Liver (tissue), 8 donors: ENCODE measurements at regions not wholly inside any gene's neighbourhood (a gene's known extent, or its start where the extent isn't known, plus 50 kb on each side); places are given as distances from the start of the nearest gene placed in this dataset.
A peak's percentile ranks its signal among the peaks of the same experiment; 100 is the strongest.

Experiments used
- DNase-seq: peaks from one replicate; pipeline ENCODE4 v3.0.0-alpha.2; 2017; ENCODE audit warnings: low spot score
- H3K27ac ChIP-seq, 2 donors: one replicate each; pipeline ENCODE4 v1.7.0; 2013; ENCODE audit warnings: inconsistent platforms in 2 of 2, low read length in 2 of 2, control low read depth in 1 of 2, low read depth in 1 of 2, mild to moderate bottlenecking in 1 of 2
- H3K27me3 ChIP-seq, 4 donors: one replicate each; pipeline versions ENCODE4 v1.6.1 to v1.7.0; 2013; ENCODE audit warnings: low read length in 3 of 4, inconsistent platforms in 1 of 4, mild to moderate bottlenecking in 1 of 4, moderate library complexity in 1 of 4; ENCODE audit not compliant: control insufficient read depth in 4 of 4, insufficient read depth in 4 of 4
- H3K36me3 ChIP-seq, 4 donors: one replicate each; pipeline versions ENCODE4 v1.6.1 to v1.7.0; 2013; ENCODE audit warnings: low read length in 3 of 4, mild to moderate bottlenecking in 3 of 4, low read depth in 1 of 4, moderate library complexity in 1 of 4; ENCODE audit not compliant: control insufficient read depth in 4 of 4, insufficient read depth in 3 of 4
- H3K4me1 ChIP-seq, 4 donors: one replicate each; pipeline versions ENCODE4 v1.6.1 to v1.7.0; 2013; ENCODE audit warnings: low read length in 3 of 4, mild to moderate bottlenecking in 3 of 4, moderate library complexity in 1 of 4; ENCODE audit not compliant: control insufficient read depth in 4 of 4, insufficient read depth in 4 of 4
- H3K4me3 ChIP-seq, 3 donors: one replicate each; pipeline versions ENCODE4 v1.6.1 to v1.7.0; 2013; ENCODE audit warnings: low read length in 3 of 3, control low read depth in 1 of 3, low read depth in 1 of 3, mild to moderate bottlenecking in 1 of 3
- H3K9ac ChIP-seq, 2 donors: one replicate each; pipeline ENCODE4 v1.7.0; 2013; ENCODE audit warnings: low read length in 2 of 2, mild to moderate bottlenecking in 2 of 2, moderate library complexity in 2 of 2, control low read depth in 1 of 2, low read depth in 1 of 2
- H3K9me3 ChIP-seq, 4 donors: one replicate each; pipeline versions ENCODE4 v1.6.1 to v1.7.0; 2013; ENCODE audit warnings: low read length in 3 of 4; ENCODE audit not compliant: control insufficient read depth in 4 of 4
- CTCF ChIP-seq: fragments of 150-350 bp; IDR thresholded peaks from 2 replicates; pipeline ENCODE4 v1.5.1; 2017; ENCODE audit warnings: improper control_type of control experiment, low read depth, low read length; ENCODE audit not compliant: missing input control
- FOXA1 ChIP-seq: IDR thresholded peaks from 2 replicates; pipeline ENCODE4 v1.6.1; 2016; ENCODE audit warnings: antibody characterized with exemption
- FOXA2 ChIP-seq: IDR thresholded peaks from 2 replicates; pipeline ENCODE4 v1.6.1; 2016; ENCODE audit warnings: antibody characterized with exemption
- GABPA ChIP-seq, 2 donors: IDR thresholded peaks in 1 of 2; conservative IDR thresholded peaks in 1 of 2; 2 replicates each; pipeline ENCODE4 v1.6.1; 2016; ENCODE audit warnings: antibody characterized with exemption in 2 of 2, mild to moderate bottlenecking in 1 of 2, moderate library complexity in 1 of 2
- HNF4G ChIP-seq: IDR thresholded peaks from 2 replicates; pipeline ENCODE4 v1.6.1; 2016; ENCODE audit warnings: antibody characterized with exemption
- MAX ChIP-seq: IDR thresholded peaks from 2 replicates; pipeline ENCODE4 v1.6.1; 2016; ENCODE audit warnings: antibody characterized with exemption
- NR2F2 ChIP-seq: IDR thresholded peaks from 2 replicates; pipeline ENCODE4 v1.6.1; 2016; ENCODE audit warnings: antibody characterized with exemption
- RAD21 ChIP-seq, 2 donors: IDR thresholded peaks; 2 replicates each; pipeline ENCODE4 v1.6.1; 2016; ENCODE audit warnings: antibody characterized with exemption in 2 of 2, mild to moderate bottlenecking in 2 of 2
- RXRA ChIP-seq, 2 donors: IDR thresholded peaks; 2 replicates each; pipeline ENCODE4 v1.6.1; 2017 to 2018; ENCODE audit warnings: antibody characterized with exemption in 2 of 2, mild to moderate bottlenecking in 1 of 2
- SP1 ChIP-seq: IDR thresholded peaks from 2 replicates; pipeline ENCODE4 v1.6.1; 2018; ENCODE audit warnings: antibody characterized with exemption, mild to moderate bottlenecking
- YY1 ChIP-seq: IDR thresholded peaks from 2 replicates; pipeline ENCODE4 v1.6.1; 2016; ENCODE audit warnings: antibody characterized with exemption, mild to moderate bottlenecking
- WGBS: extraction: QIAGEN DNeasy Blood & Tissue Kit; methylation state at CpG from one replicate; pipeline ENCODE4 v1.1.7; 2013; 5-methylcytosine and 5-hydroxymethylcytosine counted together
- TF ChIP-seq, protein P1 (sequence below): IDR thresholded peaks from 2 replicates; pipeline ENCODE4 v1.6.1; 2016; ENCODE audit warnings: antibody characterized with exemption, mild to moderate bottlenecking
- TF ChIP-seq, protein P2 (sequence below): IDR thresholded peaks from 2 replicates; pipeline ENCODE4 v1.6.1; 2016; ENCODE audit warnings: antibody characterized with exemption
- donor health status: healthy.
- donor health status: healthy.
- donor health status: healthy.
- donor health status: healthy.
- donor health status: healthy.

DNA sequence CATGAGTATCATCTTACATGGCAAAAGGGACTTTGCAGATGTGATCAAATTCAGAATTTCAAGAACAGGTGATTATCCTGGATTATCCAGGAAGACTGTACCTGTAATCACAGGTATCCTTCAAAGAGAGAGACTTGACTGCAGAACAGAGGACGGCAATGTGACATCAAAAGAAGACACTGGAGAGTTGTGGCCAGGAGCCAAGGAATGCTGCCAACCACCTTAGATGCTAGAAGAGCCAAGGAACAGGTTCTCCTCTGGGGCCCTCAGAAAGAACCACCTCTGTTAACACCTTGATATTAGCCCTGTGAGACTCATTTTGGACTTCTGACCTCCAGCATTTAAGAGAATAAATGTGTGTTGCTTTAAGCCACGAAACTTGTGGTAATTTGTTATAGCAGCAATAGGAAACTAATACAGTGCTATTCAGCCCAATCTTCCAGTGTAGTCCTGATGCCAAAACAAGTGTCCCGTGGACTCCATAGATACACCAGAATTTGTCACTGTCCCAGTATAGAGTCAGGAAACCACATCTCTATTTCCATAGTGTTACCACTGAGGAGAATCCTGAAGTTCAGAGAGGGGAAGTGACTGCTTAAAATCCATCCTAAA, 330.6 kb upstream of the TLE3 start (continued):
- TF ChIP-seq, protein P1, sequence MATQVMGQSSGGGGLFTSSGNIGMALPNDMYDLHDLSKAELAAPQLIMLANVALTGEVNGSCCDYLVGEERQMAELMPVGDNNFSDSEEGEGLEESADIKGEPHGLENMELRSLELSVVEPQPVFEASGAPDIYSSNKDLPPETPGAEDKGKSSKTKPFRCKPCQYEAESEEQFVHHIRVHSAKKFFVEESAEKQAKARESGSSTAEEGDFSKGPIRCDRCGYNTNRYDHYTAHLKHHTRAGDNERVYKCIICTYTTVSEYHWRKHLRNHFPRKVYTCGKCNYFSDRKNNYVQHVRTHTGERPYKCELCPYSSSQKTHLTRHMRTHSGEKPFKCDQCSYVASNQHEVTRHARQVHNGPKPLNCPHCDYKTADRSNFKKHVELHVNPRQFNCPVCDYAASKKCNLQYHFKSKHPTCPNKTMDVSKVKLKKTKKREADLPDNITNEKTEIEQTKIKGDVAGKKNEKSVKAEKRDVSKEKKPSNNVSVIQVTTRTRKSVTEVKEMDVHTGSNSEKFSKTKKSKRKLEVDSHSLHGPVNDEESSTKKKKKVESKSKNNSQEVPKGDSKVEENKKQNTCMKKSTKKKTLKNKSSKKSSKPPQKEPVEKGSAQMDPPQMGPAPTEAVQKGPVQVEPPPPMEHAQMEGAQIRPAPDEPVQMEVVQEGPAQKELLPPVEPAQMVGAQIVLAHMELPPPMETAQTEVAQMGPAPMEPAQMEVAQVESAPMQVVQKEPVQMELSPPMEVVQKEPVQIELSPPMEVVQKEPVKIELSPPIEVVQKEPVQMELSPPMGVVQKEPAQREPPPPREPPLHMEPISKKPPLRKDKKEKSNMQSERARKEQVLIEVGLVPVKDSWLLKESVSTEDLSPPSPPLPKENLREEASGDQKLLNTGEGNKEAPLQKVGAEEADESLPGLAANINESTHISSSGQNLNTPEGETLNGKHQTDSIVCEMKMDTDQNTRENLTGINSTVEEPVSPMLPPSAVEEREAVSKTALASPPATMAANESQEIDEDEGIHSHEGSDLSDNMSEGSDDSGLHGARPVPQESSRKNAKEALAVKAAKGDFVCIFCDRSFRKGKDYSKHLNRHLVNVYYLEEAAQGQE: no peak
- TF ChIP-seq FOXA2 (no peak), SP1 (no peak), HNF4G (no peak), NR2F2 (no peak)
- TF ChIP-seq, protein P2, sequence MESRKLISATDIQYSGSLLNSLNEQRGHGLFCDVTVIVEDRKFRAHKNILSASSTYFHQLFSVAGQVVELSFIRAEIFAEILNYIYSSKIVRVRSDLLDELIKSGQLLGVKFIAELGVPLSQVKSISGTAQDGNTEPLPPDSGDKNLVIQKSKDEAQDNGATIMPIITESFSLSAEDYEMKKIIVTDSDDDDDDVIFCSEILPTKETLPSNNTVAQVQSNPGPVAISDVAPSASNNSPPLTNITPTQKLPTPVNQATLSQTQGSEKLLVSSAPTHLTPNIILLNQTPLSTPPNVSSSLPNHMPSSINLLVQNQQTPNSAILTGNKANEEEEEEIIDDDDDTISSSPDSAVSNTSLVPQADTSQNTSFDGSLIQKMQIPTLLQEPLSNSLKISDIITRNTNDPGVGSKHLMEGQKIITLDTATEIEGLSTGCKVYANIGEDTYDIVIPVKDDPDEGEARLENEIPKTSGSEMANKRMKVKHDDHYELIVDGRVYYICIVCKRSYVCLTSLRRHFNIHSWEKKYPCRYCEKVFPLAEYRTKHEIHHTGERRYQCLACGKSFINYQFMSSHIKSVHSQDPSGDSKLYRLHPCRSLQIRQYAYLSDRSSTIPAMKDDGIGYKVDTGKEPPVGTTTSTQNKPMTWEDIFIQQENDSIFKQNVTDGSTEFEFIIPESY: no peak

GRCh38 chr15:70427167-70428120, 329.7 kb upstream of the TLE3 start:
- WGBS: 68% methylated on average over 11 of the region's 11 CpGs
- Histone ChIP-seq H3K36me3 (no peaks in the 10 kb centered on the region), H3K27me3 (no peaks in the 10 kb centered on the region), H3K9ac (no peak overlapping the region), H3K4me1 (peaks cover 0 to 18% (median 14%) of the 10 kb centered on the region in 4 donors), H3K9me3 (no peaks in the 10 kb centered on the region), H3K4me3 (no peak overlapping the region), H3K27ac (no peak overlapping the region)
- TF ChIP-seq RXRA (IDR thresholded peaks at IDR 0.05) (peak in 1 of 2 donors; percentile 13), YY1 (no peak), MAX (no peak), CTCF (peak; percentile 10), GABPA (IDR thresholded peaks at IDR 0.05 in 1 of 2, conservative IDR thresholded peaks at IDR 0.05 in 1 of 2) (no peak), RAD21 (IDR thresholded peaks at IDR 0.05) (peak; percentile 6 to 66), FOXA1 (no peak), NR2F2 (no peak)
- no peak for DNase-seq
